Stimulated activated memory B cell treated with anti-CD40 and anti-IgM and Interleukin-4, amounts not matched to agents 10 μg/mL and 1 μg/mL and 100 μg/mL, for 72 hours (primary cell): ENCODE measurements at regions not wholly inside any gene's neighbourhood (a gene's known extent, or its start where the extent isn't known, plus 50 kb on each side); places are given as distances from the start of the nearest gene placed in this dataset.

ENCODE experiments used
- ATAC-seq: fragments of 150-1000 bp; cut with Tn5 transposase; 2 replicates; pipeline ENCODE4 v1.10.0; 2021
- H3K27ac Mint-ChIP-seq: one replicate; pipeline ENCODE4 v1.8.0; 2022; ENCODE audit warnings: mild to moderate bottlenecking, mixed read lengths
- H3K27me3 Mint-ChIP-seq: one replicate; pipeline ENCODE4 v1.8.0; 2022; ENCODE audit warnings: mixed read lengths
- H3K36me3 Mint-ChIP-seq: one replicate; pipeline ENCODE4 v1.8.0; 2022; ENCODE audit warnings: mixed read lengths
- H3K4me1 Mint-ChIP-seq: one replicate; pipeline ENCODE4 v1.8.0; 2022; ENCODE audit warnings: mixed read lengths
- H3K4me3 Mint-ChIP-seq: one replicate; pipeline ENCODE4 v1.8.0; 2022; ENCODE audit warnings: mild to moderate bottlenecking, moderate library complexity, mixed read lengths
- H3K9me3 Mint-ChIP-seq: one replicate; pipeline ENCODE4 v1.8.0; 2022; ENCODE audit warnings: mixed read lengths

GRCh38 chr7:155203059-155203881, 94.4 kb upstream of the INSIG1 start:
- ATAC-seq: no peak
- Mint-ChIP-seq H3K27me3 (peaks cover 6% of the 10 kb centered on the region), H3K4me1 (peaks cover 57% of the 10 kb centered on the region), H3K27ac (peak overlapping the region; percentile 35), H3K36me3 (peaks cover 10% of the 10 kb centered on the region), H3K4me3 (no peak overlapping the region), H3K9me3 (peaks cover 15% of the 10 kb centered on the region)

GRCh38 chr7:155203882-155204691, 93.6 kb upstream of the INSIG1 start:
- peaks cover 6% of the 10 kb centered on the region for H3K27me3 Mint-ChIP-seq
- ATAC-seq: no peak
- H3K27ac Mint-ChIP-seq: peak overlapping the region; percentile 35
- peaks cover 21% of the 10 kb centered on the region for H3K9me3 Mint-ChIP-seq
- H3K4me3 Mint-ChIP-seq: no peak overlapping the region
- peaks cover 53% of the 10 kb centered on the region for H3K4me1 Mint-ChIP-seq
- peaks cover 10% of the 10 kb centered on the region for H3K36me3 Mint-ChIP-seq

GRCh38 chr7:155204744-155205367, 92.8 kb upstream of the INSIG1 start:
- Mint-ChIP-seq H3K27me3 (peaks cover 6% of the 10 kb centered on the region), H3K36me3 (peaks cover 10% of the 10 kb centered on the region), H3K4me3 (peak overlapping the region; percentile 79), H3K4me1 (peaks cover 47% of the 10 kb centered on the region), H3K27ac (peak overlapping the region; percentile 98), H3K9me3 (peaks cover 21% of the 10 kb centered on the region)
- no peak for ATAC-seq

- Mint-ChIP-seq H3K27me3 (peaks cover 6% of the 10 kb centered on the region), H3K9me3 (peaks cover 21% of the 10 kb centered on the region), H3K36me3 (peaks cover 10% of the 10 kb centered on the region), H3K4me1 (peaks cover 47% of the 10 kb centered on the region), H3K27ac (peak overlapping the region; percentile 98), H3K4me3 (peak overlapping the region; percentile 79)
- ATAC-seq: peak; percentile 92
Observed at GRCh38 chr7:155205368-155206317, 92.0 kb upstream of the INSIG1 start.

GRCh38 chr7:155206318-155207020, 91.2 kb upstream of the INSIG1 start:
- H3K9me3 Mint-ChIP-seq: peaks cover 21% of the 10 kb centered on the region
- peaks cover 47% of the 10 kb centered on the region for H3K4me1 Mint-ChIP-seq
- peaks cover 6% of the 10 kb centered on the region for H3K27me3 Mint-ChIP-seq
- H3K27ac Mint-ChIP-seq: peak overlapping the region; percentile 98
- ATAC-seq: peak; percentile 68
- peaks cover 10% of the 10 kb centered on the region for H3K36me3 Mint-ChIP-seq
- peak overlapping the region; percentile 79 for H3K4me3 Mint-ChIP-seq

- ATAC-seq: no peak
- Mint-ChIP-seq H3K9me3 (peaks cover 21% of the 10 kb centered on the region), H3K4me1 (peaks cover 47% of the 10 kb centered on the region), H3K36me3 (peaks cover 10% of the 10 kb centered on the region), H3K27me3 (peaks cover 6% of the 10 kb centered on the region), H3K4me3 (peak overlapping the region; percentile 15), H3K27ac (peak overlapping the region; percentile 98)
Observed at GRCh38 chr7:155207326-155208002, 90.2 kb upstream of the INSIG1 start.

GRCh38 chr7:155208681-155209477, 88.8 kb upstream of the INSIG1 start:
- Mint-ChIP-seq H3K27me3 (peaks cover 10% of the 10 kb centered on the region), H3K9me3 (peaks cover 21% of the 10 kb centered on the region), H3K36me3 (peaks cover 10% of the 10 kb centered on the region), H3K4me3 (no peak overlapping the region), H3K4me1 (peaks cover 34% of the 10 kb centered on the region), H3K27ac (peak overlapping the region; percentile 98)
- ATAC-seq: no peak

- ATAC-seq: no peak
- H3K9me3 Mint-ChIP-seq: peaks cover 21% of the 10 kb centered on the region
- H3K4me3 Mint-ChIP-seq: no peak overlapping the region
- H3K27ac Mint-ChIP-seq: no peak overlapping the region
- H3K4me1 Mint-ChIP-seq: peaks cover 34% of the 10 kb centered on the region
- peaks cover 10% of the 10 kb centered on the region for H3K36me3 Mint-ChIP-seq
- peaks cover 18% of the 10 kb centered on the region for H3K27me3 Mint-ChIP-seq
Observed at GRCh38 chr7:155209478-155210319, 88.0 kb upstream of the INSIG1 start.

- H3K36me3 Mint-ChIP-seq: peaks cover 10% of the 10 kb centered on the region
- peaks cover 28% of the 10 kb centered on the region for H3K4me1 Mint-ChIP-seq
- H3K27ac Mint-ChIP-seq: no peak overlapping the region
Observed at GRCh38 chr7:155210356-155210755, 87.3 kb upstream of the INSIG1 start.

GRCh38 chr7:155211173-155211572, 86.5 kb upstream of the INSIG1 start:
- peaks cover 20% of the 10 kb centered on the region for H3K27me3 Mint-ChIP-seq
- H3K27ac Mint-ChIP-seq: no peak overlapping the region
- ATAC-seq: no peak
- H3K4me3 Mint-ChIP-seq: no peak overlapping the region
- peaks cover 10% of the 10 kb centered on the region for H3K36me3 Mint-ChIP-seq
- H3K4me1 Mint-ChIP-seq: peaks cover 20% of the 10 kb centered on the region
- H3K9me3 Mint-ChIP-seq: peaks cover 17% of the 10 kb centered on the region

More at GRCh38 chr7:155210356-155210755, 87.3 kb upstream of the INSIG1 start:
- no peak overlapping the region for H3K4me3 Mint-ChIP-seq
- H3K9me3 Mint-ChIP-seq: peaks cover 21% of the 10 kb centered on the region
- ATAC-seq: no peak
- peaks cover 20% of the 10 kb centered on the region for H3K27me3 Mint-ChIP-seq

- H3K4me1 Mint-ChIP-seq: peaks cover 14% of the 10 kb centered on the region
- peaks cover 20% of the 10 kb centered on the region for H3K27me3 Mint-ChIP-seq
- H3K36me3 Mint-ChIP-seq: peaks cover 10% of the 10 kb centered on the region
- H3K9me3 Mint-ChIP-seq: peaks cover 17% of the 10 kb centered on the region
- H3K27ac Mint-ChIP-seq: no peak overlapping the region
- no peak for ATAC-seq
- no peak overlapping the region for H3K4me3 Mint-ChIP-seq
Observed at GRCh38 chr7:155211761-155212160, 85.9 kb upstream of the INSIG1 start.

GRCh38 chr7:155212301-155213015, 85.2 kb upstream of the INSIG1 start:
- H3K4me3 Mint-ChIP-seq: no peak overlapping the region
- H3K4me1 Mint-ChIP-seq: peaks cover 9% of the 10 kb centered on the region
- peaks cover 14% of the 10 kb centered on the region for H3K9me3 Mint-ChIP-seq
- no peak overlapping the region for H3K27ac Mint-ChIP-seq
- ATAC-seq: no peak
- H3K27me3 Mint-ChIP-seq: peaks cover 18% of the 10 kb centered on the region
- peaks cover 7% of the 10 kb centered on the region for H3K36me3 Mint-ChIP-seq
